ENCODE measurements at regions not wholly inside any gene's neighbourhood (a gene's known extent, or its start where the extent isn't known, plus 50 kb on each side); places are given as distances from the start of the nearest gene placed in this dataset.

- no peak for DNase-seq (ENCODE audit: low read depth in 1 of 2, low spot score in 1 of 2)
Measured at GRCh38 chr15:96576596-96576995, 246.1 kb downstream of the NR2F2 start.

GRCh38 chr15:96578393-96578792, 247.9 kb downstream of the NR2F2 start:
- no peak for DNase-seq (ENCODE audit: low read depth in 1 of 2, low spot score in 1 of 2)

GRCh38 chr15:96581371-96581770, 250.9 kb downstream of the NR2F2 start:
- no peak for DNase-seq (ENCODE audit: low read depth in 1 of 2, low spot score in 1 of 2)

DNA sequence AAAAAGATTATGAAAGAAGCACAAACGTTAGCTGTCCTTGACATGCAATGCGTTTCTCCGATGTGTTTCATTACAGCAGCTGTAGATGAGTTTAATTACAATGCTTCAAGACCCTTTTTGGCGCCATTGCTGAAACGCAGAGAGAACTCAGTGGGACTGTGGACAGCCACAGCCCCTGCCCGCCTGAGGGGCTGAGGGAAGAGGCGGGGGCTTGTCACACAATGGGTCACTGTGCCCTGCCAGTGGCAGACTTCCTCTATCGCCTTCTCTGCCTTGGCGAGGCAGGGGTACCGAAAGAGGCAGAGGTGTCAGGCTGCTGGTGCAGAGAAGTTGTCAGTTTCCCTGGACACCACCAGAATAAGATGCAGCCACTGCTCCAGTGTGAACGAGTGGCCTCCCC, 252.0 kb downstream of the NR2F2 start:
- no peak for DNase-seq (ENCODE audit: low read depth in 1 of 2, low spot score in 1 of 2)

DNA sequence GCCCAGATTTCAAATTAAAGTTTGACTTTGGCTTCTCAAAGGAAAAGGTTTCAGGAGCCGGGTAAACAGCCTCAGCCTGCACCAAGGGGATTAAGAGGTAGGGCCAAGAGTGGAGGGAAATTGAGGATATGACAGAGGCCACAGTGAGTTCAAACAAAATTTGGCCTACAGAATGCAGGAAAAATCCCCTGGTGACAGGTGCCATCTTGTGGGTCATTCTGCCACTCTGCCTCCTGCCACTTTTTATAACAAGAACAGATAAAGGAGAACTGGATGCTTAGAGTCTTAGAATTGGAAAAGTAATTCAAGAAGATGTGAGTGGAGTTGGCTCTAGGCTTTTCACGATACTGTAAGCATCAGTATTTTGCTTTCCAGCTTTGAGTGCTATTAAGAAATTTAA, 253.2 kb downstream of the NR2F2 start:
- no peak for DNase-seq (ENCODE audit: low read depth in 1 of 2, low spot score in 1 of 2)

DNA sequence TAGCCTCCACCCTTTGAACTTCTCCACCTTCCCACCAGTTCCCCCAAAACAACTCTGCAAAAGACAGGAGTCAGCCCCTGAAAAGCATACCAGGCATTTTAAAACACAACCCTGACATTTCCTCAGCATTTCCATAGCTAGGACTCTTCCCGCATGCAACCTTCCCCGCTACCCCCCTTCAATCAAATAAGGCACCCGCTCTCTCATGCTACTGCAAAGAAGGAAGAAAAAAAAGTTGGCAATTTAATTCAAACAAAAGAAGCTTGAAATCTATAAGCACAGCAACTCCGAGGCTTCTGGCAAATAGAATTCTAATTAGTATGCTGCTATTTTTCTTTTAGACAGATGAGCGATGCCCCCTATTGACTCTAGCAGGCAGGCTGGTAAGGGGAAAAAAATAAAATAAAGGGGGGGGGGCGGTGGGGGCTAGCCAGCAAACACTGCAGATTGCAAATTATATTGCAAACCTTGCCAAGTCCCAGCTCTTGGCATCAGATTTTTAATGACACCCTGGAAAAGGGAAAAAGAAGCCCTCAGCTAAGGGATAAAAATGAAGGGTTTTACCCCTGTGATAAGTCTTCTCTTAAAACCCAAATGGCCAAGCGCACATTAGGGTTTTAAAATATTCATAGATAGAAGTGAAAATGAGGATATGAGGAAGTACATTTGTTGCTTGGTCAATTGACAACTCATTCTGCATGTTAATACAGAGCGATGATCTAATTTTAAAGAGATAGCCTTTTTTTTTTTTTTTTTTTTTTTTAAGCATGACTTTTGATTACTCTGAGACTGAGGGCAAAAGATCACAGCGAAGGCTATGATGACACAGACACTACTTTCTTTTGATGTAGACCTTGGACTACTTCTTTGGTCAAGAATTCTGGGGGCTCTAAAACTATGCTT, 255.2 kb downstream of the NR2F2 start:
- DNase-seq (ENCODE audit: low read depth in 1 of 2, low spot score in 1 of 2), result no peak

GRCh38 chr15:96586901-96587300, 256.4 kb downstream of the NR2F2 start:
- no peak for DNase-seq (ENCODE audit: low read depth in 1 of 2, low spot score in 1 of 2)

- DNase-seq (ENCODE audit: low read depth in 1 of 2, low spot score in 1 of 2), result no peak
Measured at GRCh38 chr15:96589864-96590263, 259.4 kb downstream of the NR2F2 start.

DNA sequence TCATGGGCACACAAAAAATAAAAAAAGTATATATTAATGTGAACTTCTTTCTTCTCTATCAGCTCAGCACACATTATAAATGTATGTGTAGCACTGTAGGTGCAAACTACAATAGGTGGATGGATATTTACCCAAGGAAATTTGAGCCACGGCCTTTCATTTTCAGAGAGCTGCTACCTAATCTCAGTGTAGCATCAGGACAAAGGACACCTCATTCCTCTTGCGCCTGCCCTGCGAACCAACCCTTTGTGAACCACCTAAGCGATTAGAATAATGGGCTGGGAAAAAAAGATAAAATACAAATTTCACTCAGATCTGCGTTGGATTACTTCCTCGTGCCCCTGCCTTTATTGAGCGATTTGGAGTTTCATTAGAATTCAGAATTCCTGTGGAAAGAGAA, 263.2 kb downstream of the NR2F2 start:
- DNase-seq (ENCODE audit: low read depth in 1 of 2, low spot score in 1 of 2), result no peak

DNA sequence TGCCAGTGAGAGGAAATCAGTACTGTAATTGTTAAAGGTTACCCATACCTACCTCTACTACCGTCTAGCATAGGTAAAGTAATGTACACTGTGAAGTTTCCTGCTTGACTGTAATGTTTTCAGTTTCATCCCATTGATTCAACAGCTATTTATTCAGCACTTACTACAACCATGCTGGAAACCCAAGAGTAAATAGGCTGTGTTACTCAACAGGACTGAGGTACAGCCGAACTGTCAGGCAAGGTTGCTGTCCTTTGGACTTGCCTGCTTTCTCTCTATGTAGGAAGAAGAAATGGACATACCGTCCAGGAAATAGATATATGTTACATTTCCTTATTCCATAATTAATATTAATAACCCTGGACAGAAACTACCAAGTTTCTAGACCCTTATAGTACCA, 265.5 kb downstream of the NR2F2 start:
- DNase-seq (ENCODE audit: low read depth in 1 of 2, low spot score in 1 of 2), result no peak

- DNase-seq (ENCODE audit: low read depth in 1 of 2, low spot score in 1 of 2), result no peak
Measured at GRCh38 chr15:96598514-96598913, 268.0 kb downstream of the NR2F2 start.

DNA sequence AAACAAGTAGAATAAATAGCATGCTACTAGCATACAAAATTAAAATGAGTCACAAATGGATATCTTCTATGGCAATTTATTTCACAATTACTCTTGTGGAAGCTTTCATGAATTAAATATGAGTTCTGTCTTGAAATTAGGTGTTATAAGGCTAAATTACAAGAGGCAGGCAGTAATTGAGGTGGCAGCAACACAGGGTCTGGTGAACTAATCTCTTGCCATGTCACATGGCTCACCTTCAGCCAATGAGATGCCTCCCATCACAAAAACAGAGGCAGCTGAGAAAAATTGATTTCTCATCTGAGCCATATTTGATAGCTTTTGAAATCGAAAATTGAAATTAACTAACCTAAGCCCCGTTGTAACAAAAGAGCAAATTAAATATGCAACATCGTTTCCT, 268.8 kb downstream of the NR2F2 start:
- DNase-seq (ENCODE audit: low read depth in 1 of 2, low spot score in 1 of 2), result no peak

GRCh38 chr15:96600350-96600749, 269.9 kb downstream of the NR2F2 start:
- DNase-seq (ENCODE audit: low read depth in 1 of 2, low spot score in 1 of 2), result no peak

- DNase-seq (ENCODE audit: low read depth in 1 of 2, low spot score in 1 of 2), result no peak
Measured at GRCh38 chr15:96606617-96607016, 276.1 kb downstream of the NR2F2 start.

DNA sequence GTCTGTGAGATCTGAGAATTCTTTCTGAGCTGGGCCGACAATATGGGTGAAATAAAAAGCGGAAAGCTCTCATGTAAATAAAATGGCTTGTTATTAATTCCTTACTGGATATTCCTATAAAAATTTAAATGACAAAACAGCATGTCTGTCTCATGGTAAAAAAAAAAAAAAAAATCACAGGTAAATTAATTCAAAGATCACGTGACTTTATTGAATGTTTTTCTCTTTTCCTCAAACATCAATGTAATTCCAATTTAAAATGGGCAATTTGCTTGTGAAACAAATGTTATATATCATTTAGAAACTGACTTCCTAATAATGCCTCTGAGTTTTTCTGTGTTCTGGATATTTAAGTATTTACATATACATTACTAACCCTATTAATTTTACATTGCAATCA, 280.3 kb downstream of the NR2F2 start:
- no peak for DNase-seq (ENCODE audit: low read depth in 1 of 2, low spot score in 1 of 2)

DNA sequence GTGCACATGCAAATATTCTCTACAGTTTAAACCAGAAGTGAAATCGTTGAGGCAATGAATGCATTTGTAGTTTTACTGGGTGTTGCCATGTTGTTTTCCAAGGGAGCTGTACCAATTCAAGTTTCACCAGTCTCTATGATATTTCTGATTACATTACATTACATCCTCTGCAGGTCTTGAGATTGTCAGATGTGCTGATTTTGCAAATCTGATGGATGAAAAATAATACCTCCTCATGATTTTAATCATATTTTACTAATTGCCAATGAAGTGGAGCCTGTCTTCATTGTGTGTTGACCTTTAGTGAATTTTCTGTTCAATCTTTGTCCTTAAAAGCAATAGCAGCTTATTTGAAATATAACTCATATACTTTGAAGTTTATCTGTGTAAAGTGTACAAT, 282.4 kb downstream of the NR2F2 start:
- no peak for DNase-seq (ENCODE audit: low read depth in 1 of 2, low spot score in 1 of 2)

DNA sequence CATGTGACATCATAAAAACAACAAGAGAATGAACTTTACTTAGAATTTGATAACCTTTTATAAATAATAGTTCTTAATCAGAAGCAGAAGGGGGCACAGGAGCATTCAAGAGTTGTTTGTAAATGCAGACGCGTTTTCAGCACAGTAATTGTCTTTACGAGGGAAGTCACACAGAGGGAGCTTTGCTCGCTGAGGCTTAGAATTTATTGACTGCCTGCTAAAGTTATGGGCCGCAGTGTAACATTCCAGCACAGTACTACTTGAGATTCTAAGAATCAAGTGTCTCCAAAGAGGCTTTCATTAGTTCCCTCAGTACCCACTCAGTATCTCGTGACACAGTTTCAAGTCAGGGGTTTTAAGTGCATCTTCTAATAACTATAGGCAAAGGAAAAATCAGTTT, 288.7 kb downstream of the NR2F2 start:
- DNase-seq (ENCODE audit: low read depth in 1 of 2, low spot score in 1 of 2), result no peak

DNA sequence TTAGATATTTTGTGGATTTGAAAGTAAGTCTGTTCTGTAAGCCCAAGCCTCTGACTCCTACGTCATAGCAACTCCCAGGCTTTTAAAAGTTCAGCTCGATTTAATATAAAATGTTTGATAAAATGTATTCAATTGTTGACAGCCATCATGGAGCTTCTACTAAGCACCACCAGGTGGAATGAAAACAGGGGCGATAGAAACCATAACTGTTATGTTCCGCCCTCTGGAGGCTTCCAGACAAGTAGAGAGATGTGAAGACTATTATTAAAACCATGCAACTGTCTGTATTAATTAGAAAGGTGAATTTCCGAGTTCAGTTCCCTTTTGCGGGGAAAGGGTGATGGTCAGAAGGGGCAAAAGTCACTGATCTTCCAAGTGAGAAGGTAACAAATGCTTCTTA, 292.2 kb downstream of the NR2F2 start:
- no peak for DNase-seq (ENCODE audit: low read depth in 1 of 2, low spot score in 1 of 2)

DNA sequence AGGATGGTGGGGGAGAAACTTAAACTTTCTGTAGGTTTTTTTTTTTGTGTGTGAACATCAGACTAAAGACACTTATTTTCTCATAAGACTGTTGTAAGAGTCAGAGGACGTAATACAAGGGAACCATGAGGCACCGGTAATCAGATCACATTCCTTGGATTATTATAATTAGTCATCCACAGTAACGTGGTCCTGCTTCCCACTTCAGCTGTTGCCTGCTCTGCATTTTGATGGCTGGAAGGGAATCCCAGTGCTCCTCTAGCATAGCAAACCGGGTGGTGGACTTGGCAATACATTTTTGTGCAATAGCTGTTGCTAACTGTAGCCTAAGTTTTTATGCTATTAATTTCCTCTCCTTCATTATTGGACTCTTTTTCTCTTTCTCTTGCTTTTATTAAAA, 294.8 kb downstream of the NR2F2 start:
- no peak for DNase-seq (ENCODE audit: low read depth in 1 of 2, low spot score in 1 of 2)

DNA sequence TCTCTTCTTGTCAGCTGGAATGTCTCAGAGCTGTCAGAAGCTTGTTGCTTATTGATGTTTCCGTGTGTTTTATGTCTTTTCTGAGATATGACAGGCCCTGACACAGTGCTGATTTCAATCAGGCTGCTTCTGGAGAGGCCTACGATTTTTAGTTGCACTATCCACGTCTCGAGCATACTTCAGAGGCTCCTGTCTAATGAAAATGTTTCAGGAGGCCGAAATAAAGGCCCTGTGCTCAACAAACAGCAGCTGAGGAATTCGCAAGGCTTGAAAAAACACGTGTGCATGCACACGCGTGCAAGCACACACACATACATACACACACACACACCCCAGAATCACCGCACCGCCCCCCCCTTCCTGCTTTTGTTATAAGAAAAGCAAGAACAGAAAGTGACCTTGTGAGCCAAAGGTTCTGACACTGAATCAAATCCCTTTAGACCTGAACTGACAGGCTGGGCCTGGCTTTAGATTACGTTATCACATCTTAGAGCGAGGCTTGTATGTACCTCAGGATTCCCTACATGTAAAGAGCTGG, 296.6 kb downstream of the NR2F2 start:
- DNase-seq (ENCODE audit: low read depth in 1 of 2, low spot score in 1 of 2), result no peak

GRCh38 chr15:96629511-96629910, 299.0 kb downstream of the NR2F2 start:
- DNase-seq (ENCODE audit: low read depth in 1 of 2, low spot score in 1 of 2), result no peak

GRCh38 chr15:96638793-96639192, 308.3 kb downstream of the NR2F2 start:
- no peak for DNase-seq (ENCODE audit: low read depth in 1 of 2, low spot score in 1 of 2)

DNA sequence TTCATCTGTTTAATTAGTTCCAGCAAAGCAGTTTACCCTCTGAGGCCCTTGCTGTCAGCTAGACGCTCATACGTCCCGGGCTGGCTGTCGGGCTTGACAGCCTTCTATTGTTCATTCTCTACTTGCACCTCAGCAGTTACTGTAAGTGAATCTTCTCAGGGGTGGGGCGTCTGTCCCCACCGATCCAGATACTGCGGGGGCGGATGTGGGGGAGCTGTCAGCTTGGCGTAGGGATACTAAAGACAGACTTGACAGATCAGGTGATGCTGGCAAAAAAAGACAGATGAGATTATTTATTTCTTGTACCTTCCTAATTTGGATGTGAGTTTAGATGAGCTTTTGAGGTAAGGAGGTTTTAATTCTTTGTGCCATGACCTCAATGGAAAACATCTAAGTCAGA, 315.3 kb downstream of the NR2F2 start:
- DNase-seq (ENCODE audit: low read depth in 1 of 2, low spot score in 1 of 2), result no peak

Data from activated CD4-positive, alpha-beta T cell treated with anti-CD3 and anti-CD28 coated beads, Interleukin-2, amount 50 U/mL, for 24 hours (primary cell).